Neural cell (in vitro differentiated cells): ENCODE measurements at regions not wholly inside any gene's neighbourhood (a gene's known extent, or its start where the extent isn't known, plus 50 kb on each side); places are given as distances from the start of the nearest gene placed in this dataset.

ENCODE experiments used
- H2AFZ ChIP-seq: fragments of 200-600, 300-800 bp; sonication (generic), shearing (Covaris generic); 2 replicates; pipeline ENCODE4 v1.6.0; 2014; ENCODE audit warnings: low read depth, mild to moderate bottlenecking, antibody characterized with exemption, low read length, moderate library complexity
- H3F3A ChIP-seq: fragments of 200-600 bp; shearing (Covaris generic); 2 replicates; pipeline ENCODE4 v1.6.1; 2016; ENCODE audit warnings: mild to moderate bottlenecking, moderate library complexity, mixed read lengths, antibody characterized with exemption, low read length; ENCODE audit not compliant: insufficient read depth, poor library complexity, severe bottlenecking
- H3K27ac ChIP-seq: fragments of 200-600, 300-800 bp; sonication (generic), shearing (Covaris generic); 2 replicates; pipeline ENCODE4 v1.5.1; 2014; ENCODE audit warnings: mild to moderate bottlenecking, low read length, moderate library complexity
- H3K27me3 ChIP-seq: fragments of 300-800, 200-600 bp; sonication (generic), shearing (Covaris generic); 2 replicates; pipeline ENCODE4 v1.6.0; 2014; ENCODE audit warnings: mild to moderate bottlenecking, low read depth, low read length, moderate library complexity; ENCODE audit not compliant: insufficient read depth
- H3K36me3 ChIP-seq: fragments of 300-800, 200-600 bp; sonication (generic), shearing (Covaris generic); 2 replicates; pipeline ENCODE4 v1.5.1; 2014; ENCODE audit warnings: mild to moderate bottlenecking, antibody characterized with exemption, low read length, moderate library complexity; ENCODE audit not compliant: insufficient read depth
- H3K4me2 ChIP-seq: fragments of 300-800, 200-600 bp; sonication (generic), shearing (Covaris generic); 2 replicates; pipeline ENCODE4 v1.6.0; 2014; ENCODE audit warnings: mild to moderate bottlenecking, low read length
- H3K4me3 ChIP-seq: fragments of 300-800, 200-600 bp; sonication (generic), shearing (Covaris generic); 2 replicates; pipeline ENCODE4 v1.5.1; 2014; ENCODE audit warnings: mild to moderate bottlenecking, low read length, moderate library complexity
- H3K79me2 ChIP-seq: fragments of 200-600 bp; shearing (Covaris generic); replicated peaks from 2 replicates; pipeline ENCODE4 v1.6.0; 2014; ENCODE audit warnings: mild to moderate bottlenecking, low read length, moderate library complexity; ENCODE audit not compliant: insufficient read depth
- H3K9ac ChIP-seq: fragments of 300-800, 200-600 bp; sonication (generic), shearing (Covaris generic); 2 replicates; pipeline ENCODE4 v1.6.1; 2016; ENCODE audit warnings: mild to moderate bottlenecking, low read length, mixed read lengths
- H3K9me2 ChIP-seq: fragments of 200-600 bp; shearing (Covaris generic); 2 replicates; pipeline ENCODE4 v1.6.1; 2016; ENCODE audit warnings: mild to moderate bottlenecking, low read length, mixed read lengths; ENCODE audit not compliant: insufficient read depth
- H3K9me3 ChIP-seq: fragments of 200-600, 300-800 bp; sonication (generic), shearing (Covaris generic); 2 replicates; pipeline ENCODE4 v1.6.1; 2016; ENCODE audit warnings: mild to moderate bottlenecking, mixed run types, low read length, moderate library complexity, mixed read lengths
- H4K20me1 ChIP-seq: fragments of 200-600 bp; shearing (Covaris generic); 2 replicates; pipeline ENCODE4 v1.6.1; 2016; ENCODE audit warnings: mild to moderate bottlenecking, mixed run types; ENCODE audit not compliant: insufficient read depth
- EP300 ChIP-seq: fragments of 450-650 bp; conservative IDR thresholded peaks from 2 replicates; pipeline ENCODE4 v1.6.1; 2014; ENCODE audit warnings: antibody characterized with exemption, mild to moderate bottlenecking, moderate library complexity; ENCODE audit not compliant: poor library complexity, severe bottlenecking
- EZH2 ChIP-seq: fragments of 200-600, 300-800 bp; shearing (Covaris generic), sonication (generic); IDR thresholded peaks from 2 replicates; pipeline ENCODE4 v1.6.1; 2014; ENCODE audit warnings: antibody characterized with exemption, low read length, borderline replicate concordance, mild to moderate bottlenecking; ENCODE audit not compliant: insufficient read depth, poor library complexity, severe bottlenecking
- MXI1 ChIP-seq: fragments of 450-650 bp; conservative IDR thresholded peaks from 2 replicates; pipeline ENCODE4 v1.6.1; 2014; ENCODE audit warnings: antibody characterized with exemption, mild to moderate bottlenecking; ENCODE audit not compliant: poor library complexity, severe bottlenecking
- POLR2AphosphoS5 ChIP-seq: IDR thresholded peaks from 2 replicates; pipeline ENCODE4 v1.6.1; 2012
- RAD21 ChIP-seq: fragments of 450-650 bp; conservative IDR thresholded peaks from 2 replicates; pipeline ENCODE4 v1.6.1; 2014; ENCODE audit warnings: antibody characterized with exemption, mild to moderate bottlenecking, moderate library complexity
- SMC3 ChIP-seq: fragments of 450-650 bp; conservative IDR thresholded peaks from 2 replicates; pipeline ENCODE4 v1.6.1; 2014; ENCODE audit warnings: antibody characterized with exemption, mild to moderate bottlenecking, moderate library complexity; ENCODE audit not compliant: poor library complexity
- TAF1 ChIP-seq: IDR thresholded peaks from 2 replicates; pipeline ENCODE4 v1.6.1; 2012; ENCODE audit warnings: low read depth
- TF ChIP-seq, protein P1 (sequence below): fragments of 450-650 bp; IDR thresholded peaks from 2 replicates; pipeline ENCODE4 v1.5.1; 2014; ENCODE audit warnings: antibody characterized with exemption, mild to moderate bottlenecking, moderate library complexity; ENCODE audit not compliant: poor library complexity, severe bottlenecking
- TF ChIP-seq, protein P2 (sequence below): IDR thresholded peaks from 2 replicates; pipeline ENCODE4 v1.6.1; 2012; ENCODE audit warnings: borderline replicate concordance

DNA sequence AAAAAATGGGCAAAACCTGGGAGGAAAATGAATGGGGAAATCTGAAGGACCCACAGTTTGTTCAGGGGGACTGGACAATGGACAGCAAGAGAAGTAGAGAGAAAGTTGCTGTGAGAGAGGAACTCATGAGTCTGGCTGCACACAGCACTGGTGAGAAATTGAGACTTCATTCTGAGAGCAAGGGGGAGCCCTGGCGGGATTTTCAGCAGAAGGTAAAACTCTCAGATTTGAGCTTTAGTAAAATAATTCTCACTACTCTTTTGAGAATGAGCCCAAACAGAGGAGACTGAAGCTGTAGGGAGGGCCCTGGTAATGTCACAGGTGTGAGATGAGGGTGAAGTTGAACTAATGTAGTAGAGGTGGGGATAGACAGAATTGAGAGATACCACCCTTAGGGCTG is 438.6 kb downstream of the OMA1 start:
- no peak overlapping the region for H3K9ac ChIP-seq
- H3K27ac ChIP-seq, result no peak overlapping the region

DNA sequence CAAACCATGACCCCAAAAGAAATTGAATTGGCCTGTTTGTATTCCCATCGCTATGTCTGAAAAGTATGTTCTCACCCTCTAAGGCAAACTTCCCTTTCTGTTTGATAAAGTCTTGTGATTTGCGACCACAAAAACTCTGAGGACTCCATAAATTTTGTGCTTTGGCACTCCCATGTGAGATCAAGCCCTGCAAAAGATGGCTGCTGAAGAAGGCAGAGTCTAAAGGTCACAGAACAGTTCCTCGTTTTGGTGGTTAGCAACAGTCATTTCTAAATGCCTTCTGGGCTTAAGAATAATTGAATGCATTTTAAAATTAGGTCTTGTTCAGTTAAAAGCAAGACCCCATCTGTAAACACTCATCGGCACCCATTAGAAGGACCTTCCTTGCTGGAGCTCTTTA is 441.6 kb downstream of the OMA1 start:
- Histone ChIP-seq H3K4me2 (no peak overlapping the region), H3K36me3 (no peaks in the 10 kb centered on the region), H3K27ac (no peak overlapping the region), H4K20me1 (no peaks in the 10 kb centered on the region), H3K9me2 (no peaks in the 10 kb centered on the region), H3F3A (no peaks in the 10 kb centered on the region), H3K27me3 (no peaks in the 10 kb centered on the region), H2AFZ (no peak overlapping the region), H3K9ac (no peak overlapping the region), H3K79me2 (no peaks in the 10 kb centered on the region), H3K4me3 (no peak overlapping the region), H3K9me3 (no peaks in the 10 kb centered on the region)
- TF ChIP-seq EP300, result no peak
- TF ChIP-seq, protein P1, sequence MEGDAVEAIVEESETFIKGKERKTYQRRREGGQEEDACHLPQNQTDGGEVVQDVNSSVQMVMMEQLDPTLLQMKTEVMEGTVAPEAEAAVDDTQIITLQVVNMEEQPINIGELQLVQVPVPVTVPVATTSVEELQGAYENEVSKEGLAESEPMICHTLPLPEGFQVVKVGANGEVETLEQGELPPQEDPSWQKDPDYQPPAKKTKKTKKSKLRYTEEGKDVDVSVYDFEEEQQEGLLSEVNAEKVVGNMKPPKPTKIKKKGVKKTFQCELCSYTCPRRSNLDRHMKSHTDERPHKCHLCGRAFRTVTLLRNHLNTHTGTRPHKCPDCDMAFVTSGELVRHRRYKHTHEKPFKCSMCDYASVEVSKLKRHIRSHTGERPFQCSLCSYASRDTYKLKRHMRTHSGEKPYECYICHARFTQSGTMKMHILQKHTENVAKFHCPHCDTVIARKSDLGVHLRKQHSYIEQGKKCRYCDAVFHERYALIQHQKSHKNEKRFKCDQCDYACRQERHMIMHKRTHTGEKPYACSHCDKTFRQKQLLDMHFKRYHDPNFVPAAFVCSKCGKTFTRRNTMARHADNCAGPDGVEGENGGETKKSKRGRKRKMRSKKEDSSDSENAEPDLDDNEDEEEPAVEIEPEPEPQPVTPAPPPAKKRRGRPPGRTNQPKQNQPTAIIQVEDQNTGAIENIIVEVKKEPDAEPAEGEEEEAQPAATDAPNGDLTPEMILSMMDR, result no peak
- TF ChIP-seq, protein P2, sequence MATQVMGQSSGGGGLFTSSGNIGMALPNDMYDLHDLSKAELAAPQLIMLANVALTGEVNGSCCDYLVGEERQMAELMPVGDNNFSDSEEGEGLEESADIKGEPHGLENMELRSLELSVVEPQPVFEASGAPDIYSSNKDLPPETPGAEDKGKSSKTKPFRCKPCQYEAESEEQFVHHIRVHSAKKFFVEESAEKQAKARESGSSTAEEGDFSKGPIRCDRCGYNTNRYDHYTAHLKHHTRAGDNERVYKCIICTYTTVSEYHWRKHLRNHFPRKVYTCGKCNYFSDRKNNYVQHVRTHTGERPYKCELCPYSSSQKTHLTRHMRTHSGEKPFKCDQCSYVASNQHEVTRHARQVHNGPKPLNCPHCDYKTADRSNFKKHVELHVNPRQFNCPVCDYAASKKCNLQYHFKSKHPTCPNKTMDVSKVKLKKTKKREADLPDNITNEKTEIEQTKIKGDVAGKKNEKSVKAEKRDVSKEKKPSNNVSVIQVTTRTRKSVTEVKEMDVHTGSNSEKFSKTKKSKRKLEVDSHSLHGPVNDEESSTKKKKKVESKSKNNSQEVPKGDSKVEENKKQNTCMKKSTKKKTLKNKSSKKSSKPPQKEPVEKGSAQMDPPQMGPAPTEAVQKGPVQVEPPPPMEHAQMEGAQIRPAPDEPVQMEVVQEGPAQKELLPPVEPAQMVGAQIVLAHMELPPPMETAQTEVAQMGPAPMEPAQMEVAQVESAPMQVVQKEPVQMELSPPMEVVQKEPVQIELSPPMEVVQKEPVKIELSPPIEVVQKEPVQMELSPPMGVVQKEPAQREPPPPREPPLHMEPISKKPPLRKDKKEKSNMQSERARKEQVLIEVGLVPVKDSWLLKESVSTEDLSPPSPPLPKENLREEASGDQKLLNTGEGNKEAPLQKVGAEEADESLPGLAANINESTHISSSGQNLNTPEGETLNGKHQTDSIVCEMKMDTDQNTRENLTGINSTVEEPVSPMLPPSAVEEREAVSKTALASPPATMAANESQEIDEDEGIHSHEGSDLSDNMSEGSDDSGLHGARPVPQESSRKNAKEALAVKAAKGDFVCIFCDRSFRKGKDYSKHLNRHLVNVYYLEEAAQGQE, result no peak
- no peak for TF ChIP-seq SMC3
- TF ChIP-seq TAF1, result no peak
- no peak for TF ChIP-seq RAD21
- no peak for TF ChIP-seq POLR2AphosphoS5
- TF ChIP-seq EZH2, result no peak
- no peak for TF ChIP-seq MXI1

More for the DNA sequence above, 438.6 kb downstream of the OMA1 start:
- no peaks in the 10 kb centered on the region for H3K9me3 ChIP-seq
- no peaks in the 10 kb centered on the region for H3K9me2 ChIP-seq
- H3K4me2 ChIP-seq, result no peak overlapping the region
- no peaks in the 10 kb centered on the region for H4K20me1 ChIP-seq
- H3K4me3 ChIP-seq, result no peak overlapping the region
- no peaks in the 10 kb centered on the region for H3K27me3 ChIP-seq
- H3K79me2 ChIP-seq, result no peaks in the 10 kb centered on the region
- H2AFZ ChIP-seq, result no peak overlapping the region
- no peaks in the 10 kb centered on the region for H3K36me3 ChIP-seq
- no peaks in the 10 kb centered on the region for H3F3A ChIP-seq
- TF ChIP-seq, protein P1, result no peak
- TF ChIP-seq RAD21 (no peak), POLR2AphosphoS5 (no peak), SMC3 (no peak), MXI1 (no peak)
- TF ChIP-seq, protein P2, result no peak
